Urinary bladder (tissue), 3 donors: ENCODE measurements at regions not wholly inside any gene's neighbourhood (a gene's known extent, or its start where the extent isn't known, plus 50 kb on each side); places are given as distances from the start of the nearest gene placed in this dataset.

Experiments used
- DNase-seq: peaks from one replicate; pipeline ENCODE4 v3.0.0-alpha.2; 2015; ENCODE audit errors: extremely low spot score
- H3K27ac ChIP-seq: one replicate; pipeline ENCODE4 v1.5.1; 2013; ENCODE audit warnings: low read depth, mild to moderate bottlenecking, moderate library complexity
- H3K36me3 ChIP-seq: one replicate; pipeline ENCODE4 v1.6.1; 2013; ENCODE audit warnings: mild to moderate bottlenecking, moderate library complexity; ENCODE audit not compliant: insufficient read depth
- H3K4me1 ChIP-seq: one replicate; pipeline ENCODE4 v1.6.1; 2013; ENCODE audit warnings: mild to moderate bottlenecking, moderate library complexity; ENCODE audit not compliant: insufficient read depth
- H3K4me3 ChIP-seq: one replicate; pipeline ENCODE4 v1.5.1; 2013; ENCODE audit warnings: low read depth, low read length
- WGBS: extraction: QIAGEN DNeasy Blood & Tissue Kit; methylation state at CpG from one replicate; pipeline ENCODE4 v1.1.7; 2013; 5-methylcytosine and 5-hydroxymethylcytosine counted together
- donor health status: healthy with polysubstance abuse.
- donor health status: healthy.

GRCh38 chr5:173480896-173481295 is 135.6 kb downstream of the BOD1 start:
- DNase-seq: no peak
- Histone ChIP-seq H3K27ac (no peak overlapping the region), H3K36me3 (no peaks in the 10 kb centered on the region), H3K4me3 (no peak overlapping the region), H3K4me1 (no peaks in the 10 kb centered on the region)

DNA sequence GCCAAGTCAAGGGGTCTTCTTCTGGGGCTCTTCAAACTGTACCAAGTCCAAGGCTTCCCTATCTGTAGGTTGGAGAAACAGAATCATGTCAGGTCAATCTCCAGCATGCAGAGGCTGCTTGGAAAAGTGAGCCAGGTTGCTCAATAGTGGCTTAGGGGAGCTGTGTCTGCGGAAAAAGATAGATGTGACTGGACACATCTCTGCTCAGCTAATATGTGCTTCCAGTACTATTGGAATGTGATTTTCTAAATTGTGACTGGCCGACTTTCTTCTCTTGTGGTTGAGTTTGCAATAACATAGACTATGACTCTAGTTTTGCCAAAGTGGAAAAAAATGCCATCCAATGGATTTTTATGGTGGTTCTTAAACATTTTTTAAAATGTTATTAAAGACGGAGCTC is 136.7 kb downstream of the BOD1 start:
- Histone ChIP-seq H3K36me3 (no peaks in the 10 kb centered on the region), H3K4me3 (no peak overlapping the region), H3K4me1 (no peaks in the 10 kb centered on the region), H3K27ac (no peak overlapping the region)
- no peak for DNase-seq
- 58% methylated on average over 3 of the region's 3 CpGs for WGBS

DNA sequence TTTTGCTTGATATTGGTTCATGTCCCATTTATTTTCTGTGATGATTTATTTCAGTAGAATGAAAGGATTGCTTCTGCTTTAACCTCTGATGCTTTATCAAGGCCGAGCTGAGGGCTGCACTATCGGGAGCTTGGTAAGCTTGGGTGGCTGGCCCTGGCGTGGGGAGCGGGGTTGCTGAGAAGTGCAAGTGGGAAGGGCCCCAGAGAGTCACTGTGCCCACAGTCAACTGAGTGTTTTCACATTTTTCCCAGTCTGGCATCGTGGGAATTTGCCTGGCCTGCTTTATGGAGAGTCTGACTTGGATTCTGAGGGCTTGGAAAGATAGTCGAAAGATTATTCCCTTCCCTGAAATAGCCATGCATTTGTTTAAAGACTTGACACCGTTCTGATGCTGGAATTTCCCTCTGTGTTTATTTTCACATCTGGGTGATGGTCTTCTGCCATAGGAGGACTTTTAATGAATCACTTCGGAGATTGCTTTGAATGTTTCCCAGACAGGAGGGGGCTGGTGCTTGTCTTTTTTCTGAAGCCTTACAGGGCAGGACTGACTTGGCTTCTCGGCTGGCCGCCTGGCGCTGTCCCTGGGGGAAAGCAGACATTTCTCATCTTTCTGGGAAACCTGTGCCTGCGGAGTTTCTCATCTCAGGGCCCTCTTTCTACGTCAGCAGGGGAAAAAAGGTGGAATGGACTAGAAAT is 139.0 kb downstream of the BOD1 start:
- Histone ChIP-seq H3K4me1 (no peaks in the 10 kb centered on the region), H3K4me3 (no peak overlapping the region), H3K36me3 (no peaks in the 10 kb centered on the region), H3K27ac (no peak overlapping the region)
- 38% methylated on average over 13 of the region's 13 CpGs for WGBS
- no peak for DNase-seq

- H3K36me3 ChIP-seq: no peaks in the 10 kb centered on the region
- no peak overlapping the region for H3K27ac ChIP-seq
- no peaks in the 10 kb centered on the region for H3K4me1 ChIP-seq
- WGBS: 96% methylated on average over 2 of the region's 2 CpGs
- H3K4me3 ChIP-seq: no peak overlapping the region
- DNase-seq: no peak
Measured at GRCh38 chr5:173475780-173476179, 140.7 kb downstream of the BOD1 start.

DNA sequence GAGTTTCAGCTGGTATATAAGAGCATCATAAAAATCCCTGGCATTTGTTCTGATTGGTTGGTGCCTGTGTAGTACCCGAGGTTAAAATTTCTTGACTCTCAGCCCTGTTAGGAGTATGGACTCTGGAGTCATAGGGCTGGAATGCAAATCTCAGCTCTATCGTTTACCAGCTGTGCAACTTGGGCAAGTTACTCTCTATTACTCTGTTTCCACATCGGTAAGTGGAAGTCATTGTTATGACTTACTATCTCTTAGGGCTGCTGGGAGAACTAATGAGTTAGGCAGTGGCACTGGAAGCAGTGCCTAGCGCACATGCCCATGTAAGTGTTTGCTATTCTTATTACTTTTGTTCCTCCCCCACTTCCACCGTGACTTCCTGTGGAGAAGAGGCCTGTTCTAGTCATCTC is 141.6 kb downstream of the BOD1 start:
- Histone ChIP-seq H3K27ac (no peak overlapping the region), H3K4me1 (no peaks in the 10 kb centered on the region), H3K36me3 (no peaks in the 10 kb centered on the region), H3K4me3 (no peak overlapping the region)
- no peak for DNase-seq
- 37% methylated on average over 5 of the region's 5 CpGs for WGBS

GRCh38 chr5:173473288-173473687 is 143.2 kb downstream of the BOD1 start:
- no peaks in the 10 kb centered on the region for H3K36me3 ChIP-seq
- no peak for DNase-seq
- H3K4me1 ChIP-seq: no peaks in the 10 kb centered on the region
- no peak overlapping the region for H3K4me3 ChIP-seq
- 64% methylated on average over 6 of the region's 6 CpGs for WGBS
- H3K27ac ChIP-seq: no peak overlapping the region

DNA sequence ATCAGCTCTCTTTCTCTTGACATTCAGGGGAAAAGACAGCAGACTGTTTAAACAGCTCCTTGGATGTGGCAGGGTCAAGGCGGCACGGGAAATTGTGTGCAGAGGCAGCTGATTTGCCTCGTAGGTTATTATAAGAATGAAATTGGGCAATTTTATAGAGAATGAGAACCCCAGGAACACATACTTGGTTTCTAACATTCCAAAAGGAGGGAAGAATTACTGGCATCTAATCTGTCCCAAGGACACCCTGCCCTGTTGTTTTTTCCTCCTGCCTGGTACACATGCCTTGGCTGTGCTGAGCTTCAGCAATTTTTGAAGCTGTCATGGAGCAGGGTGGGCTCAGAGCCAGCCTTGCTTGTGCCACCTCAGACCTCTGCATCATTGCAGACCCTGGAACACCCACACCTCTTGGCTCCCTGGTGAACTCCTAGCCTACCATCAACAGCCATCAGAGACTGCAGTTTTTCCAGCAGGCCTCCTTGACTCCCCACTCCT is 143.6 kb downstream of the BOD1 start:
- no peak for DNase-seq
- H3K4me3 ChIP-seq: no peak overlapping the region
- H3K36me3 ChIP-seq: no peaks in the 10 kb centered on the region
- no peak overlapping the region for H3K27ac ChIP-seq
- 61% methylated on average over 3 of the region's 3 CpGs for WGBS
- H3K4me1 ChIP-seq: no peaks in the 10 kb centered on the region

GRCh38 chr5:173472164-173472563 is 143.9 kb upstream of the STC2 start:
- no peaks in the 10 kb centered on the region for H3K36me3 ChIP-seq
- peak; percentile 6 for DNase-seq
- H3K4me3 ChIP-seq: no peak overlapping the region
- H3K4me1 ChIP-seq: no peaks in the 10 kb centered on the region
- no peak overlapping the region for H3K27ac ChIP-seq
- WGBS: 44% methylated on average over 3 of the region's 3 CpGs

- DNase-seq: no peak
- WGBS: 79% methylated on average over 4 of the region's 4 CpGs
- Histone ChIP-seq H3K27ac (no peak overlapping the region), H3K4me3 (no peak overlapping the region), H3K36me3 (no peaks in the 10 kb centered on the region), H3K4me1 (no peaks in the 10 kb centered on the region)
Measured at GRCh38 chr5:173468821-173469251, 140.6 kb upstream of the STC2 start.

DNA sequence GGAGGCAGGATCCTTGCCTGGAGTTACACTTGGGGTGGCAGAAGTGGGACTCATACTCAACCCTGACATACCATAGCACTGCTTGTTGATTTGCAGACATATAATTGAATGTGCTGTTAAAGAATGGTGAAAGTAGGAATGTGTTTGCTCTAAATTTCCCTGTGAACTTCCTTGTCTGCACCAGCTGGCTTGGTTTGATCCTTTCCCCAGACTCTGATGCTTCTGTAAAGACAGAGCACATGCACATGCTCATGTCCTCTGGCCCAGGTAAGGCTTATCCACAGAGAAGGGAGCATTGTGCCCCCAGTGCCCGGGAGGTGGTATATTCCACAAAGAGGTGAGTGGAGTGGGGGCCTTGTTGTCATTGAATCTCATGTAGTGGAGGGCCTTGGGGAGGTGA is 138.0 kb upstream of the STC2 start:
- no peak for DNase-seq
- no peak overlapping the region for H3K27ac ChIP-seq
- WGBS: 88% methylated on average over 1 of the region's 1 CpG
- H3K4me1 ChIP-seq: no peaks in the 10 kb centered on the region
- H3K36me3 ChIP-seq: no peaks in the 10 kb centered on the region
- H3K4me3 ChIP-seq: no peak overlapping the region

- H3K4me3 ChIP-seq: no peak overlapping the region
- no peaks in the 10 kb centered on the region for H3K4me1 ChIP-seq
- no peak for DNase-seq
- no peaks in the 10 kb centered on the region for H3K36me3 ChIP-seq
- no peak overlapping the region for H3K27ac ChIP-seq
- WGBS: 83% methylated on average over 4 of the region's 4 CpGs
Measured at GRCh38 chr5:173464813-173465212, 136.6 kb upstream of the STC2 start.

DNA sequence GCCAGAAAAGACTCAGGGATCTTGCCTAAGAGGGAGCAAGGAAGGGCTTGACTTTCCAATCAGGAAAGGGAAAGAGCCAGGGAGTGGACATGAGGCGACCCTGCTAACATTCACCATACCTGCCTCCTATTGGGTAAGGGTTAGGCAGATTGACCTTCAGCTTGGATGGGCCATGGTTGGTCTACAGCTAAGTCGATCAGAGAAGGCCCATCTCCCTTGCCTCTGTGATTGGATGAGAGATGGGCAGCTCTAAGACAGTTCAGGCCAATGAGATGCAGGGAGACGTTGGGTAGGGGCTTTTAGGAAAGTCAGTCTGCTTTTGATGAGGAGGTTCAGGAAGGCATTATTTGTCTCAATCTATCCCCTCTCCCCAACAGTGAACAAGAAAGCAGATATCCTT is 135.0 kb upstream of the STC2 start:
- no peak overlapping the region for H3K27ac ChIP-seq
- no peak for DNase-seq
- no peak overlapping the region for H3K4me3 ChIP-seq
- no peaks in the 10 kb centered on the region for H3K36me3 ChIP-seq
- no peaks in the 10 kb centered on the region for H3K4me1 ChIP-seq
- 91% methylated on average over 3 of the region's 3 CpGs for whole genome bisulfite sequencing

GRCh38 chr5:173458828-173459609 is 130.8 kb upstream of the STC2 start:
- no peaks in the 10 kb centered on the region for H3K36me3 ChIP-seq
- WGBS: 59% methylated on average over 10 of the region's 10 CpGs
- no peak overlapping the region for H3K27ac ChIP-seq
- H3K4me1 ChIP-seq: no peaks in the 10 kb centered on the region
- no peak overlapping the region for H3K4me3 ChIP-seq
- no peak for DNase-seq

GRCh38 chr5:173457482-173457881 is 129.3 kb upstream of the STC2 start:
- H3K27ac ChIP-seq: no peak overlapping the region
- H3K36me3 ChIP-seq: no peaks in the 10 kb centered on the region
- H3K4me1 ChIP-seq: no peaks in the 10 kb centered on the region
- no peak overlapping the region for H3K4me3 ChIP-seq
- 67% methylated on average over 5 of the region's 5 CpGs for WGBS
- DNase-seq: no peak
